CD4-positive, alpha-beta T cell treated with Interleukin-6 at 100 ng/mL for 8 hours (primary cell): ENCODE measurements at regions not wholly inside any gene's neighbourhood (a gene's known extent, or its start where the extent isn't known, plus 50 kb on each side); places are given as distances from the start of the nearest gene placed in this dataset.

Experiments
- DNase-seq: peaks from one replicate; pipeline ENCODE4 v3.0.0-alpha.2; 2020; ENCODE audit warnings: mixed read lengths, low spot score

DNA sequence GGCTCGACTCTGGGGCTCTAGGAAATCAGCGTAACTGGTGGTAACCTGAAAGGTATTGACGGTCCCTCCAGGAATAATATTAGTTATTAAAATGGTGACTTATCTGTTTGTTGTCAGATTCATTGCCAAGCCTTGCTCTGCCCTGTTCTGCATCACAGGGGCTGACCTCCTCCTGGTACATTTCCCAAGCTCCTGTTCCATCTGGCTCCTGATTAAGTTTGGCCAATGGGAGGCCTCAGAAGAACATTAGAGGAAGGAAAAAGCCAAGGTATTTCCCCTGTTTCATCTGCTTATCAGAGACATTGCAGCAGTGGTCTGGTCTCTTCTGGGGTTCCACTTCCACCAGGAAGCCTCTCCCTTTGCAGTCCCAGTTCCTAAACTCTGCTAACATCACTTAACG, 527.0 kb downstream of the TNS1 start:
- no peak for DNase-seq

DNA sequence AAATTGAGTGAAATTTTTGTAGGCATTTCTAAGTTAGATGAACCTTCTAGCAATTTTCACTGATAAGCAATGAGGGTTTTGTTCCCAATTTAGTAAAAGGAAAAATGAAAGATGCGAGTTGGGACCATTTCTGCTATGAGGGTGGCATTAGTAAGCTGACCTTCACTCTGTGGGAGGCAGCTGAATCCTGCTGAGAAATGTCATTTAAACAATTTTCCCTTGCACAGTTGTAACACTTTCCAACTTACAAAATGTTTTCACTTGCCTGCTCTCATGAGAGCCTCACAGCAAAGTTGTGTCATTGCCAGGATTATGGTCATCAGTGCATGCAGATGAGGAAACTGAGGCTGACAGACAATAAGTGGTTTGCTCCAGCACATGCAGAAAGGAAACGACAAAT, 527.7 kb downstream of the TNS1 start:
- no peak for DNase-seq

DNA sequence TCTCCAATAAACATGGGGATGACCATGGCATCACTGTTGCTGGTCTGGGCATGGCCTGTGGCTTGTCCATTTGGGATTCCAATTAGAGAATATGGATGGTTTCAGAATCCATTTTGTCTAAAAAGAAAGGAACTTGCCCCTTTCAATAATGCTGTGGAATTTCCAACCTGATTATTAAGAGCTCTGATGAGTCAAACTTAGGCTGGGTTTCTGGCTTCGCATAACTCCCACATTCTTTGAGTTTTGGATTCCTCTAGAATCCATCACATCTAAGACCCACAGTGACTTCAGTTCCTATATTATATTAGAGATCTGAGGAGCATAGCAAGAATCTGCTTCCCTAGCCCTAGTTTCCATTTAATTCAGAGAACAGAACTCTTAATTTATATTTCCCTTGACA, 531.5 kb downstream of the TNS1 start:
- no peak for DNase-seq

DNA sequence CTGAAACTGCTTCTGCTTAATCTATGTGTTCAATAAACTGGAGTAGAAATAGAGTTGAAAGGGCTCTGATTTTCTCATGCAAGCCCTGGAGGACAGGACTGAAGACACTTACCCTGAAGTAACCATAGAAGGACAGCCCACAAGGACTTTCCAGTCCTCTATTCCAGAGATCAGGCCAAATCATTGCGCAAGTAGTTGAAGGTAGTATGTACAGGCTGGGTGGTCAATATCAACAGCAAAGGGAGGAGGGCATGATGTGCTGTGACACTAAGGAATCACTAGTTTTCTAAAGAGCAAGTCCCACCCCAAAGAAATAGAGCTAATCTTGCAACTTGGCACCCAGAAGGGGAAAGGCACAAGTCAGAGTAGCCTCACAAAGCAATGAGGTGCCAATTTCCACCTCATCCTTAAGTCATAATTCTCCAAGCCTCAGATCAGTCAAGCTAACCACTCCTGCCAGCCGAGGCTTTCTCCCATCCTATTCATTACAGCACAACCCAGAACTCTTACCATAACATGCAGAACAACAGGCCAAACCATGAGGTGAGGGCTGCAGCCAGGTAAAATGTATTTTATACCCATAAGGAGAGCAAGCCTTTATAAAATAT, 533.5 kb downstream of the TNS1 start:
- DNase-seq = no peak

DNA sequence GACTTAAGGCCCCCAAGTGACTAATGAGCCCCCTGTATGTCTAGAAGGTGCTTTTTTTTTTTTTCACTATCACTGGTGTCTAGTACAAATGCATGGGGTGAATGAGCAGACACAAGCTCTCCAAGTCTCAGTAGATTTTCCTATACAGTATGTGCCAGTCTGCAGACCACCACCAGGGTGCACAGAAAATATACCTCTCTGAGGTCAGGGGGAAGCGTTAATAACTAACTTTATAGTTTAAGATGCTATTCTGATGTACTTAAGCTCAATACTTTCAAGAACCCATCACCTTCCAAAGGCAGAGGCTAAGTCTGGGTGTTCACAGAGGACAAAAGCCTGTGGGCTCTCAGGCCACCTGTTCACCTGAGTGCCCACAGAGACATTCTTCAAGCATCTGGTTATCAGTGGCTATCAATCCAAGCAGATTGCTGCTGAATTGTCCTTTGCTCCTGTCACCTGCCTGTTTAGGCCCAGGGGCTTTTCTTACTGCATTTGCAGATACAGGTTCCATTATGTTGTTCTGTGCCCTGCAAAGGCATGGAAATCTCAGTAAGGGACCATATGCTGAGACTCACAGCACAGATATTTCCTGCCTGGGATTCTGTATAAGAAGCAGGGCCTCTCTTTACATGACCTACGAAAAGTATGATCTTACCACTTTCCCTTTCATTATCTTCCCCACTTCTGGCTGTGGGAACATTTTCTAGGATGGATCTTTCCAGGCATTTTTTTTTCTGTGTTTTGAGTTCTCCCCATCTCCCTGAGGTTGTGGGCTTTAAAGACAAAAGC, 534.6 kb downstream of the TNS1 start:
- no peak for DNase-seq

DNA sequence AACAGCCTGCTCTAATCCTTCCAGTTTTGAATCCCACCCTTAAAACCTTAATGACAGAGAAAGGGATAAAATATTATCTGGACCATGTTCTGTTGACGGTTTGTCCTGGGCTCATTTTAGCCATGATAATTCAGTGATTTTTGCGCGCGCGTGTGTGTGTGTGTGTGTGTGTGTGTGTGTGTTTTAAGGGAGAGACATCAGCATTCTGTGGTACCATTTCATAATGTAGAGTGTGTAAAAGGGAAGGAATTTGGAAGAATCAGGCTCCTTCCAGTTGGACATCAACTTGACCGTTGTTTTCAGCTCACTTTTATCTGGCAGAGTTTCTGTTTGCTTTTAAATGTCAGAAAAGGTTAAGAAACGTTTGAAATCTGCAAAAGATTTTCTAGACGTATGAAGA, 535.5 kb downstream of the TNS1 start:
- no peak for DNase-seq

DNA sequence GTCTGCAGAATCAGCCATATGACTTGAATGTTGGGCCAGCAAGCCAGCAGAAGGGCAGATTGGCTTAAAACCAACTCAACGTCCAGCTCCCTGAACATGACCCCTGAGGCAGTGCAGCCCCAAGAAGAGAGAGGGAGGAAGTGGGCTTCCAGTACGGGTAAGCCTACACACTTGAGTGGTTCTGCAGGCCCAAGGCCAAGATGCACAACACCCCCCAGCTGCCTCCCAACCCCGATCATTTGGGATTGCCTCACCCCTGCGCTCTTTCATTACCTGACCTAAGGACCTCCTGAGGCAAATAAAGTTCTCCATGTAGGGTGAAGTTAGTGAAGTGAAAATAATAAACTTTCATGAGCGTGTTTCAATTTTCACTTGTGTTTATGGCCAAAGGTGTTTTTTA, 536.0 kb downstream of the TNS1 start:
- DNase-seq = no peak

DNA sequence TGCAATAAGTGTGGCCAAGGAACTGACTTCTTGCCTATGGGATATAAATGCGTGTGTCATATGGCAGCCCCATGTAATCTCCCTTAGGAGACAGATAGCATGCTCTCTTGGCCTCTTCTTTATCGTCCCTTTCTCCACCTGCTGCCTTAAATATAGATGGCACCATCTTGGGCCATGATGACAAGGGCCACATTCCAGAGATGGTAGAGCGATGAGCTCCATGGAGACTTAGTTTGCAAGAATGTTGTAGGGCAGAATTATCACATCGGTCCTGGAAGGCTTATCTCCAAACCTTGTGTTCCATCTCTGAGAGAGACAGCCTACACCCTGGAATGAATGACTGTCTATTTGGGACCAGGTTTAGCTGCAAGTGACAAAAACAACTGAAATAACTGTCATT, 536.7 kb downstream of the TNS1 start:
- no peak for DNase-seq

DNA sequence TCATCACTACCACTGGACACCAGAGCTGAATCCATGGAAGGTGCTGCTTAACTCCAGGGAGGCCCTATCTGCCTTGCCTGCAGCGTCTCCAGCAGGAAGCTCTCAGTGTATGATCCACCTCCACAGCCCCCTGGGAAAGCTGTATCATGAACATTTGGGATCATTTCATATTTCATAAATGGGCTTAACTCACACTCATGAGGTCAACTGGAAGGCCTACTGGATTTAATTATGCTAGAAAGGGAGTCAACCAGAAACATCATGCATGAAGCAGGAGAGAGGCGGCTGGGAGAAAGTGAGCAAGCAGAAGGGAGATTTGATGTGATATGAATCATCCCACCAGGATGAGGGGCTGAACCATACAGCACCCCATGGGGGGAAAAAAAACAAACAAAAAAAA, 537.7 kb downstream of the TNS1 start:
- no peak for DNase-seq

DNA sequence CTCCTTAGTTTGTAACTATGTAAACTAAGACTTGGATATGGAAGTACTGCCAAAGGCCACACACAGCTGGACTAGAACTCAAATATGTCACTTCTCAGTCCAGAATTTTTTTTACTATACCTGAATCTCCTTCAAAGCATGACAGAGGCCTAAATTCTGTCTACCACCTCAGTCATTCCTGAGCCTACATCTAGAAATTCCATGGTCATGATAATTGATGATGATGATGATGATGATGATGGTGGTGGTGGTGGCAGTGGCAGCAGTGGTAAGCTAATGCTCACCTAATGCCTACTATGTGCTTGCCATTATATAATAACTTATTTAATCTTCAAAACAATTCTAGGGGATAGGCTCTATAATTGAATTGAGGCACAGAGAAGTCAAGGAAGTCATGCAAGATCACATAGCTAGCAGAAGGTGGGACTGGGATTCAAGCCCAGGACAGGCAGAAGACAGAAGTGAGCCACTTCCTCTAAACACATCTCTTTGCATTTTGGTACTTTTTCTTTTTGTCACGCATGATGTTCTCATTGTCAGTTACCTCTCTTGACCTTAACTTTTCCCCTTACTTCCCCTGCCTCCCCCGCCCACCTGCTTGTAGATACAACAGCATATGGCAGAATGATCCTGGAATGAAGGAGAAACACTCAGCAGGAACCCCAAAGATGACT, 539.3 kb downstream of the TNS1 start:
- DNase-seq = no peak

DNA sequence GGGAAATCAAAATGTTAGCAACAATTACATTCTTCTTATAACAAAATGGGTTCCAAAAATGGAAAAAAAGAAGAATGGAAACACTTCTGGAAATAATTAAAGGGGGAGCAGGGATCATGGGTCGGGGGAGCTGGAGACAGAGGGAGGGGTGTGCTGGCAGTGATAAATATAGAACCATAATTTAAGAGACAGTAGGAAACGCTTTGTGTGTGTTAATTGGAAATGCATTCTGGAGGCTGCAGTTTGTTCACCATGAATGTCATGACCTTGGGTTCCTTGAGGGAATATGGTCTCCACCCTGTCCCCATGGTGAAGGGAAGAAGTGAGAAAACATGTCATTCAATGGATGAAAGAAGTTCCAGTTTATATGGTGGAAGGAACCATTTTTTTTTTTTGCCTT, 540.7 kb downstream of the TNS1 start:
- no peak for DNase-seq

DNA sequence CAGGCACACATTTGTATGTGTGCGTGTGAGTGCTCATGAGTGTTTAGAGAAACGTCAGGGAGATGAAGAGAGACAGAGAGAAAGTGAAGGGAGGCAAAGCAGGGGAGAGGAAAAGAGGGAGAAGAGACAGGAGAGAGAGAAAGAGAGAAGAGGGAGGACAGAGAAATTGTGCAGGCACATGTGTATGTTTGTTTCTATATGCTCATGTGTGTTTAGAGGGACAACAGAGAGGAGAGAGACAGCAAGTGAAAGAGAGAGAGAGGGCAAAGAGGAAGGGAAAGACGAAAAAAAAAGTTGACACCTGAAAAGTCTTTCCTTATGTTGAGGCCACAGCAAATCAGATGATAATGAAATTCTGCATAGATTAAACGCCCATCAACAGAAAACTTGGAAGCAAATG, 541.1 kb downstream of the TNS1 start:
- DNase-seq = no peak

DNA sequence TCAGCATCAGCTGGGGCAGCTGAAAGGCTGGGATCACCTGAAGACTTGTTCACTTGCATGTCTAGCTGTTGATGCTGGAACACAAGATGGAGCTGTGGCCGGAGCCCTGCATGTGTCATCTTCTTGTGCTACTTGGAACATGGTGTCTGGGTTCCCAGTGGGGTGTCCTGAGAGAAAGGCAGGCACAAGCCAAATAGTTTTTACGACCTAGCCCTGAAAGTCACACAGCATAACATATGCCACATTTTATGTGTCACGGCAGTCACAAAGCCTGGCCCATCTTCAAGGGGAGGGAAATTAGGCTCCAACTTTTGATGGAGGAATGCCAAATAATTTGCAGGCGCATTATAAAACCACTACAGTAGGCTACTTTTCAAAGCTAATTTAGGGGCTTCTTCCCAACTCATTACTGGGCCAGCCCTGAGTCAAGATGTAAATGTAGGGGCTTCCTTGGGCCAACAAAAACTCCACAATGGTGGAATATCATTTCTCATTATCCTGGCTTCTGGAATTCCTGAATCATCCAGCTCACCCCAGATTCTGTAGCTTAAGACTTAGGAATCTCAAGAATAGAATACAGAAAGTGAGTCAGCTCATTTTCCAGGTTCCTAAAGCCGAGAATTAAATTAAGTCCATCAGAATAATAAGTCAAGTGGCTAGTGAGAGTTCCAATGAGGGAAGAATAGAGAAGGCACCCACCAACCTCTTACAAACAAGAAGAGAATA, 543.0 kb downstream of the TNS1 start:
- DNase-seq = no peak

DNA sequence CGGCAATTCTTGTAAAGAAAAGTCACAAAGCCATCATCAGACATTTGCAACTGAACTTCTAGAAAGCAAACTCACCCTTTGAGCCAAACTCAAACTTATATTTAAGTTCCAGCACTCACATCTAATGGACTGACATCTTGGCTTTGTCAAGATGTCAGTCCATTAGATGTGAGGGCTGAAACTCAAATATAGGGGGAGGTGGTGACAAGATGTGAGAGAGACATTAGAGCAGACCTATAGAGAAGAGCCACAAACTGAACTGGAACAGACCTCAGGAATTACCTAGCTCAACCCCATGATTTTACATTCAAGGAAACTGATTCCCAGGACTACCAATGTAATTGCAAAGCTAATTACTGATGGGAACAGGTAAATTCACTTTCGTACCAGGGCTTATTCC, 543.8 kb downstream of the TNS1 start:
- DNase-seq = no peak

DNA sequence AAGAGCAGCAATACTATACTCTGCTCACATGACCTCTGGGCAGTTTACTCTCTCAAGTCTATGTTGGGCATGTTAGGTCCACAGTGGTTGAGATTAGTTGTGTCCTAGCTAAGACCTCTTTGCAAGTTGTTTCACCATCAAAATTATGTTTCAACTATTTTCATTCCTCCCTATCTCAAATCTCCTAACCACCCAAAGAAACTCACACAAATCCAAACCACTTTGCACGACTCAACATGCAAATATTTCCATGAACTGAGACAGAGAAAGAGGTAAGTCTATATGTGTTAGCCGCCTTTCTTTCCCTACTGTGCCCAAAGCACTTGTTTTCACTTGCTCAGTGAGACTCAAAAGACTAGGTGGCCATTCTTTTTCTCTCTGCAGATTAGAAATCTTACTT, 546.8 kb downstream of the TNS1 start:
- no peak for DNase-seq

DNA sequence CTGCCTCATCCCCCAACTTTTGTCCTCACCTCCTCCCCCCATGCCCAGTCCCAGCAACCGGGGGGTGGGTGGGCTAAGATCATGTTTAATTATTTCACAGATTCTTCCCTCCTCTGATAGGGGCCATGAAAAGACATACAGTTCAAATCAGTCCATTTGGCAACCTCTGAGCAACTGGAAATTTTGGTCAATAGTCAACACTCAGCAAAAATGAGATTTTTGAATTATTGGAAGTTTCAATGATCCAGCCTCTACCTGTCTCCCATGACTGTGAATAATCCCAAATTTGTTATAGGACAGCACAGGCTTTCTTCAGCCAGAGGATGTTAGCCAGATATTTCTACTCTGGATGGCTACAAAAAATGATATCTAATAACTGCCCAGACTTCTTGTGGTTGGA, 549.9 kb downstream of the TNS1 start:
- no peak for DNase-seq

DNA sequence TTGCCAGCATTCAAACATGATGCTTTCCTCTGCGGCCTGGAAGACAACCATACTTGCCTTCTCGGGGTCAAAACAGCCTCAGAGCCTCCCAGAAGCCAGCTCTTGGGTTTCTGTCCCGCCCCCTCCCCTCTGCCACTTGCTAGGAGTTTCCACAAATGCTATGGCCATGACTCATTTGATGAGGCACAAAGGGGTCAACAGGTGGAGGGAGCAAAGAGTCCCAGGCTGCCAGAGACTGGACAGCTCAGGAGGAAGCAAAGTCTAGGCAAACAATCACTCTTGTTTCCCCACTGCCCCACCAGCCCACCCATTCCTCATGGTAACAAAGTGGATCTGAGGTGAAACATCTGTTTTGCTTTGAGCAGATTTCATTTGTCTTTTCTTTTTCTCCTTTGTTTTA, 551.1 kb downstream of the TNS1 start:
- no peak for DNase-seq

DNA sequence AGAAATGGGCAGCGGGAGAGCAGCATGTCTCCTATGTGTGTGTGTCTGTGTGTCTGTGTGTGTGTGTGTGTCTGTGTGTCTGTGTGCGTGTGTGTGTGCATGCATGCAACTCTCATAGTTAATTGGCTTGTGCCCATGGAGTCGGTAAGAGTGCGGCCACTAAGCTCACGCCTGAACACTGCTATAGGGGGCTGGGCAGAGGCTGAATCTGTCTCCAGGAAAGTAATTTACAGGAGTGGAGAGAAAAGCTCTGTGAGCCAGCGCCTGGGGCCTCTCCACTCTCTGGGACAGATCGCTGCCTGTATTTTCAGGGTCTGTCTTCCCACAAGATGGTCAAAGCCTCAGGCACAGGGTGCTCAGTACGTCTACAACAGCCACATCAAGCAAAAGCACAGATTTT, 553.4 kb downstream of the TNS1 start:
- DNase-seq = no peak

DNA sequence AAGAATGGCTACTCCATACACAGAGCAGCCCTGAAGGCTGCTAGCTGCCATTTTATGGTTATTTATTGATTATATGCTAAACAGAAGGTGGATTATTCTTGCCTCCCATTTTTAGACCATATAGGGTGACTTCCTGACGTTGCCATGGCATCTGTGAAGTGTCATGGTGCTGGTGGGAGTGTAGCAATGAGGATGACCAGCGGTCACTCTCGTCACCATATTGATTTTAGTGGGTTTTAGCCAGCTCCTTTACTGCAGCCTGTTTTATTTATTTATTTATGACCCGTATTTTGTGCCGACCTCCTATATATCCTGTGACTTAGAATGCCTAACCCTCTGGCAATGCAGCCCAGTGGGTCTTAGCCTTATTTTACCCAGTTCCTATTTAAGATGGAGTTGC, 553.9 kb downstream of the TNS1 start:
- no peak for DNase-seq

DNA sequence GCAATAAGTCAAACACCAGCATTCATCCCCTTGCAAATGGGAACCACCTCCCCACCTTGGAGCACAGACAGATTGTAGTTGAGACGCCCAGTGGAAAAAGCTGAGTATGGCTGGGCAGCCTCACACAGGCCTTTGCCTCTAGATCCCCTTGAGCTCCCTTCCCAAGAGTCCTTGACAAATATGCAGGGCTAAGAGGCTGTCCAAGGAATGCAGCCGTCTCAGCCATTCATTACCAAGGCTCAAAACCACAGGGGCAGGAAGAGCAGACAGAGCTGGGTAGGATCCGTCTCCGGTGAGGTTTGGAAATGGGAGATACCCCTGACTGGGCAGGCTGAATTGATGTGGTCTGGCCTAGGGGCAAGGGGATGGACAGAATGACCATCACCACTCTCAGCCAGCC, 557.1 kb downstream of the TNS1 start:
- DNase-seq = no peak

DNA sequence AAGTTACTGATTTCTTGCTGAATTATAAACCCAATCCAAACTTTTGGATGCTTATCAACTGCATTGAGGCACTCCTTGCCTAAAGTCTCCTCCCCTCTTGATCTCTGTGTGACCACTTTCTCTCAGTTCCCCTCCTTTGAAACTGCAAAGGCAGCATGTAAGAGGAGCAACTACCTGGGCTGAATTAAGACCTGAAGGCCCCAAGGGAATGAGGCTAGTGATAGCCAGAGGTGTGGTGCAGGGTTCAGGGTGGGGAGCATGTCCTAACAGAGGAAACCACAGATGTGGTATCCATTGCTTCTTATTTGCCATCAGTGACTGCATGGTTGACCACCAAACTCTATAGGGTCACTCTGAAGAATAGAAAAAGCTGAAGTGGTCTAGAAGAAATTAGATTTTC, 557.9 kb downstream of the TNS1 start:
- no peak for DNase-seq

DNA sequence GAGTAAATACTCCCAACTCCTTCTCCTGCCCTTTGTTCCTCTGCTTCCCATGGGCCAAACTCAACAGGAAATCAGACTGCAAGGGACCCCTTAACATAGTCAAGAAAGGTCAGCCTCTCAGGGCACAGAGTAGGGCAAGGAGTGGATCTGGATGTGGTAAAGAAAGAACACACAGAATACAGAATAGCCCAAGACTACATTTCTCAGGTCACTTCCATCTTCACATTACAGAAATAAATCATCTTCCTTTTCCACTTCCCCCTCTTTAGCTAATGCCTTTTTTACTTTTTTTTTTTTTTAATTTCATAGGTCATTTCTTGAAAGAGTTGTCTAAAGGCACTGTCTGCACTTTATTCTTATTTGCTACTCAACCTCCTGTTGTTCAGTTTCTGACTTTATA, 558.3 kb downstream of the TNS1 start:
- DNase-seq = no peak

DNA sequence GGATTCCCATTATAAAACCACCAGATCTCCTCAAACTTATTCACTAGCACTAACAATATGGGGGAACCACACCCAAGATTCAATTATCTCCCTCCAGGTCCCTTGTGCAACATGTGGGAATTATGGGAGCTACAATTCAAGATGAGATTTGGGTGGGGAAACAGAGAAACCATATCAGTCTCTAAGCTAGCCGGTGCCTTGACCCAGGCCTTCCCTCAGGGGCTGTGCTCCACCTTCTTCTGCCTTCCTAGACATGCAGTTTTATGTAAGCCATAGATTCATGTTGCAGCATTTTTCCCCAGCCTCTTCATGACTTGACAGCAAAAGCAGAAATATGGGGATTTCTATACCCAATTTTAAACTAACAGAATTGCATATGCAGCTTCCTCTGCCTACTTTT, 559.2 kb downstream of the TNS1 start:
- no peak for DNase-seq
